DOHH2 (cell line): ENCODE measurements at regions not wholly inside any gene's neighbourhood (a gene's known extent, or its start where the extent isn't known, plus 50 kb on each side); places are given as distances from the start of the nearest gene placed in this dataset.

Experiments used
- CTCF ChIP-seq: fragments of 200-600 bp; sonication (generic); IDR thresholded peaks from one replicate; pipeline ENCODE4 v1.5.1; 2014; ENCODE audit warnings: antibody characterized with exemption, mild to moderate bottlenecking, low read depth, low read length; ENCODE audit not compliant: poor library complexity, severe bottlenecking
- EZH2phosphoT487 ChIP-seq: fragments of 200-600 bp; sonication (generic); IDR thresholded peaks from 2 replicates; pipeline ENCODE4 v1.6.1; 2017; ENCODE audit warnings: borderline replicate concordance, mild to moderate bottlenecking, antibody characterized with exemption, low read length, moderate library complexity, mixed read lengths

- no peak for TF ChIP-seq CTCF
- no peak for TF ChIP-seq EZH2phosphoT487
Measured at GRCh38 chr1:68950036-68950435, 453.2 kb upstream of the DEPDC1 start.
